ENCODE measurements at regions not wholly inside any gene's neighbourhood (a gene's known extent, or its start where the extent isn't known, plus 50 kb on each side); places are given as distances from the start of the nearest gene placed in this dataset.

- no peak for TF ChIP-seq FOSL2 (IDR thresholded peaks at IDR 0.05; ENCODE audit: borderline replicate concordance, low read depth)
- no peak for TF ChIP-seq CTCF (IDR thresholded peaks at IDR 0.05)
- TF ChIP-seq RXRA (IDR thresholded peaks at IDR 0.05; ENCODE audit: borderline replicate concordance, low read depth) = no peak
- no peak for TF ChIP-seq EP300 (IDR thresholded peaks at IDR 0.05; ENCODE audit: borderline replicate concordance in 1 of 2, low read depth in 1 of 2, low read length in 1 of 2)
- TF ChIP-seq FOXM1 (IDR thresholded peaks at IDR 0.05; ENCODE audit: low read depth) = no peak
- no peak for TF ChIP-seq YY1 (IDR thresholded peaks at IDR 0.05; ENCODE audit: low read depth)
- no peak for TF ChIP-seq ZBTB33 (IDR thresholded peaks at IDR 0.05; ENCODE audit: borderline replicate concordance, low read depth)
- TF ChIP-seq TCF12 (IDR thresholded peaks at IDR 0.05) = no peak
- no peak for TF ChIP-seq USF1 (IDR thresholded peaks at IDR 0.05; ENCODE audit: borderline replicate concordance, low read depth)
- no peak for TF ChIP-seq POLR2AphosphoS5 (IDR thresholded peaks at IDR 0.05; ENCODE audit: low read depth, low read length)
- no peak for TF ChIP-seq JUND (IDR thresholded peaks at IDR 0.05)
- TF ChIP-seq MAX (IDR thresholded peaks at IDR 0.05; ENCODE audit: low read depth) = no peak
- no peak for TF ChIP-seq GATA2 (CRISPR knock-in tag; IDR thresholded peaks at IDR 0.05)
- TF ChIP-seq RCOR1 (IDR thresholded peaks at IDR 0.05; ENCODE audit: low read length) = no peak
These were observed 171.9 kb upstream of the DIO2 start for GRCh38 chr14:80383223-80383622.
